Liver (tissue), 3 donors: ENCODE measurements at regions not wholly inside any gene's neighbourhood (a gene's known extent, or its start where the extent isn't known, plus 50 kb on each side); places are given as distances from the start of the nearest gene placed in this dataset.

Source experiments
- EGR1 ChIP-seq, 2 donors: IDR thresholded peaks; 2 replicates each; pipeline ENCODE4 v1.6.1; 2016 to 2018; ENCODE audit warnings: antibody characterized with exemption in 2 of 2, low read depth in 2 of 2
- RAD21 ChIP-seq, 2 donors: IDR thresholded peaks; 2 replicates each; pipeline ENCODE4 v1.6.1; 2016; ENCODE audit warnings: antibody characterized with exemption in 2 of 2, mild to moderate bottlenecking in 2 of 2
- RXRA ChIP-seq, 2 donors: IDR thresholded peaks; 2 replicates each; pipeline ENCODE4 v1.6.1; 2017 to 2018; ENCODE audit warnings: antibody characterized with exemption in 2 of 2, mild to moderate bottlenecking in 1 of 2
- TF ChIP-seq, protein P1 (sequence below): fragments of 150-350 bp; IDR thresholded peaks from 2 replicates; pipeline ENCODE4 v1.5.1; 2017; ENCODE audit warnings: improper control_type of control experiment, low read depth, low read length; ENCODE audit not compliant: missing input control
- TF ChIP-seq, protein P2 (sequence below): IDR thresholded peaks from 2 replicates; pipeline ENCODE4 v1.6.1; 2016; ENCODE audit warnings: antibody characterized with exemption
- donor health status: healthy.
- donor health status: healthy.

DNA sequence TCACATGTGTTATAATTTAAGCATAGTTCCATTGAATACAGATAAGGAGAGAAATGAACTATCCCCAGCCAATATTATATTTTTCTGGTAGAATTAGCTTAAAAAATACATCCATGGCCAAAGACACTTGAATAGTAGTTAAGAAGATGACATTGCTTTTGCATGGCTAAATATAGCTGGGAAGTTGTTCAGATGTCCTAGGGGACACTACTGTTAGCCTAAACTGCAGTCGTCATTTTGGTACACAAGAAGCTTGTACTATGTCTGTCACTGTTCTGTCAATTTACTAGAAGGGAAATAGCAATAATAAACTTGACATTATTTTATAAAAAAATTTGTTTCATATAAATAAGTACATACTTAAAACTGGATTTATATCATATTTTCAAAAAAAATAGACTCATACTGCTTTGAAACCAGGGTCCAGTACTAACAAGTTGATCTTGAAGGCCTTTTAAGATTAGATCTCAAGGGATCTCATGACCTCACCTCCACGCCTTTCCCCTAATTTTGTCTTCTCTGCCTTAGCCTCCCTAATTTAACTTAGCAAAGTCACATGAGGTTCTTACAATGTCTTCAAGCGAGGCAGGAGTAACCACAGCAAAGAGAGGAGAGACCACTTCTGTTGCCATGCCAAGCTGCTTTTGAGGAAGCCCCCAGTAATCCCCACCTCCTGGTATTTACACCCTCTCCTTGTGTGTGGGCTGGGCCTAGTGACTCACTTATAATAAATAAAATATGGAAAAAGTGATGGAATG lies 81.0 kb downstream of the AVPR1A start:
- TF ChIP-seq, protein P1, sequence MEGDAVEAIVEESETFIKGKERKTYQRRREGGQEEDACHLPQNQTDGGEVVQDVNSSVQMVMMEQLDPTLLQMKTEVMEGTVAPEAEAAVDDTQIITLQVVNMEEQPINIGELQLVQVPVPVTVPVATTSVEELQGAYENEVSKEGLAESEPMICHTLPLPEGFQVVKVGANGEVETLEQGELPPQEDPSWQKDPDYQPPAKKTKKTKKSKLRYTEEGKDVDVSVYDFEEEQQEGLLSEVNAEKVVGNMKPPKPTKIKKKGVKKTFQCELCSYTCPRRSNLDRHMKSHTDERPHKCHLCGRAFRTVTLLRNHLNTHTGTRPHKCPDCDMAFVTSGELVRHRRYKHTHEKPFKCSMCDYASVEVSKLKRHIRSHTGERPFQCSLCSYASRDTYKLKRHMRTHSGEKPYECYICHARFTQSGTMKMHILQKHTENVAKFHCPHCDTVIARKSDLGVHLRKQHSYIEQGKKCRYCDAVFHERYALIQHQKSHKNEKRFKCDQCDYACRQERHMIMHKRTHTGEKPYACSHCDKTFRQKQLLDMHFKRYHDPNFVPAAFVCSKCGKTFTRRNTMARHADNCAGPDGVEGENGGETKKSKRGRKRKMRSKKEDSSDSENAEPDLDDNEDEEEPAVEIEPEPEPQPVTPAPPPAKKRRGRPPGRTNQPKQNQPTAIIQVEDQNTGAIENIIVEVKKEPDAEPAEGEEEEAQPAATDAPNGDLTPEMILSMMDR: no peak
- TF ChIP-seq, protein P2, sequence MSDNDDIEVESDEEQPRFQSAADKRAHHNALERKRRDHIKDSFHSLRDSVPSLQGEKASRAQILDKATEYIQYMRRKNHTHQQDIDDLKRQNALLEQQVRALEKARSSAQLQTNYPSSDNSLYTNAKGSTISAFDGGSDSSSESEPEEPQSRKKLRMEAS: no peak
- TF ChIP-seq RXRA (IDR thresholded peaks at IDR 0.05): no peak
- TF ChIP-seq RAD21 (IDR thresholded peaks at IDR 0.05): no peak
- no peak for TF ChIP-seq EGR1 (IDR thresholded peaks at IDR 0.05; ENCODE audit: low read depth in 2 of 2)
